HepG2 (cell line): ENCODE measurements at regions not wholly inside any gene's neighbourhood (a gene's known extent, or its start where the extent isn't known, plus 50 kb on each side); places are given as distances from the start of the nearest gene placed in this dataset.

Experiments used
- ATAC-seq: fragments of 200-7000 bp; cut with Tn5 transposase; 3 replicates; pipeline ENCODE4 v1.9.1; 2020; ENCODE audit warnings: mild to moderate bottlenecking, moderate library complexity
- BruUV-seq: library from RNA; stranded (reverse); fragments of 400-500 nt; replicated peaks from 2 replicates; lab custom pipeline; 2021; lab: Mats Ljungman, UMichigan
- CTCF ChIA-PET: fragments of 300-600 bp; formaldehyde crosslinking; extraction: SDS; loops from one replicate; lab custom pipeline; 2021; ENCODE audit warnings: low total read pairs, inconsistent platforms, low intra/inter-chr PET ratio; lab: Yijun Ruan, JAX
- POLR2A ChIA-PET: fragments of 350-600 bp; sonication (Branson Sonifier 250); formaldehyde crosslinking; loops from one replicate; lab custom pipeline; 2020; ENCODE audit warnings: antibody characterized with exemption, inconsistent platforms; lab: Yijun Ruan, JAX
- DNase-seq: peaks from one replicate; pipeline ENCODE4 v3.0.0-alpha.2; 2015; ENCODE audit warnings: low spot score
- FAIRE-seq: peaks from 3 replicates; lab custom pipeline; 2011; peaks lifted over from hg19 to GRCh38; lab: Jason Lieb, UNC
- H2AFZ ChIP-seq: one replicate; pipeline ENCODE4 v1.6.1; 2011; ENCODE audit warnings: low read length, inconsistent platforms
- H3K27ac ChIP-seq: fragments of 300-600 bp; 3 replicates; pipeline ENCODE4 v1.8.0; 2011; ENCODE audit warnings: mixed run types, mild to moderate bottlenecking, mixed read lengths, low read length, inconsistent platforms; ENCODE audit not compliant: insufficient read depth; ENCODE audit errors: extremely low read length
- H3K27me3 ChIP-seq, 2 experiments: fragments of 200-600 bp in 1 of 2; 2 replicates in 1 of 2; 3 replicates in 1 of 2; pipeline versions ENCODE4 v1.6.0 to v1.8.0; 2011; ENCODE audit warnings: low read length in 2 of 2, mild to moderate bottlenecking in 2 of 2, moderate library complexity in 2 of 2, inconsistent platforms in 1 of 2; ENCODE audit not compliant: insufficient read depth in 2 of 2, control insufficient read depth in 1 of 2
- H3K36me3 ChIP-seq, 2 experiments: fragments of 200-600 bp in 1 of 2; replicated peaks in 1 of 2; 2 replicates in 1 of 2; 3 replicates in 1 of 2; pipeline versions ENCODE4 v1.5.1 to v1.8.0; 2011; ENCODE audit warnings: low read length in 2 of 2, inconsistent platforms in 1 of 2; ENCODE audit not compliant: insufficient read depth in 2 of 2, control insufficient read depth in 1 of 2
- H3K4me1 ChIP-seq: 2 replicates; pipeline ENCODE4 v1.5.1; 2012; ENCODE audit warnings: low read length, inconsistent platforms; ENCODE audit not compliant: insufficient read depth
- H3K4me2 ChIP-seq: 2 replicates; pipeline ENCODE4 v1.6.0; 2011; ENCODE audit warnings: low read depth, low read length, inconsistent platforms
- H3K4me3 ChIP-seq, 3 experiments: fragments of 200-600 bp in 1 of 3; sonication (generic), shearing (Covaris generic) in 1 of 3; replicated peaks in 1 of 3; 2 replicates each; pipeline ENCODE4 v1.5.1; 2011 to 2016; ENCODE audit warnings: low read length in 3 of 3, inconsistent platforms in 2 of 3, low read depth in 2 of 3, mild to moderate bottlenecking in 2 of 3, control low read depth in 1 of 3, mixed read lengths in 1 of 3; ENCODE audit not compliant: insufficient read depth in 1 of 3
- H3K79me2 ChIP-seq: one replicate; pipeline ENCODE4 v1.6.1; 2011; ENCODE audit warnings: low read length, inconsistent platforms; ENCODE audit not compliant: insufficient read depth
- H3K9ac ChIP-seq: 2 replicates; pipeline ENCODE4 v1.6.0; 2011; ENCODE audit warnings: mild to moderate bottlenecking, low read depth, low read length, inconsistent platforms; ENCODE audit not compliant: insufficient read depth
- H3K9me3 ChIP-seq: 2 replicates; pipeline ENCODE4 v1.5.1; 2012; ENCODE audit warnings: mild to moderate bottlenecking, low read length
- H4K20me1 ChIP-seq: 2 replicates; pipeline ENCODE4 v1.6.0; 2011; ENCODE audit warnings: inconsistent platforms, mild to moderate bottlenecking, low read length, moderate library complexity; ENCODE audit not compliant: insufficient read depth
- ADNP ChIP-seq: sonication (generic); formaldehyde crosslinking; IDR thresholded peaks from 2 replicates; pipeline ENCODE4 v1.4.0; 2020; ENCODE audit warnings: missing genetic modification reagents
- FOXK2 ChIP-seq: fragments of 450-650 bp; IDR thresholded peaks from 2 replicates; pipeline ENCODE4 v1.6.1; 2016
- FOXM1 ChIP-seq: sonication (generic); formaldehyde crosslinking; IDR thresholded peaks from 2 replicates; pipeline ENCODE4 v1.5.0; 2020; ENCODE audit warnings: missing genetic modification reagents
- IRX3 ChIP-seq: sonication (generic); formaldehyde crosslinking; IDR thresholded peaks from 2 replicates; pipeline ENCODE4 v1.8.1; 2023; ENCODE audit warnings: mild to moderate bottlenecking, low read depth, missing genetic modification reagents, borderline replicate concordance
- MIXL1 ChIP-seq: IDR thresholded peaks from 2 replicates; pipeline ENCODE4 v1.6.1; 2016
- MLLT10 ChIP-seq: sonication (generic); formaldehyde crosslinking; IDR thresholded peaks from 2 replicates; pipeline ENCODE4 v1.4.0; 2020; ENCODE audit warnings: missing genetic modification reagents
- NR2F6 ChIP-seq, 2 experiments: IDR thresholded peaks; 2 replicates each; pipeline ENCODE4 v1.6.1; 2016; ENCODE audit warnings: antibody characterized with exemption in 1 of 2, mild to moderate bottlenecking in 1 of 2
- SPEN ChIP-seq: sonication (generic); formaldehyde crosslinking; IDR thresholded peaks from 2 replicates; pipeline ENCODE4 v1.5.1; 2020; ENCODE audit warnings: low read depth, mild to moderate bottlenecking, missing genetic modification reagents
- ZNF317 ChIP-seq: sonication (generic); formaldehyde crosslinking; IDR thresholded peaks from 2 replicates; pipeline ENCODE4 v1.5.0; 2020; ENCODE audit warnings: mild to moderate bottlenecking, missing genetic modification reagents
- WGBS: methylation state at CpG from one replicate; pipeline ENCODE4 v1.1.6; 2017; ENCODE audit warnings: low lambda C conversion rate; 5-methylcytosine and 5-hydroxymethylcytosine counted together
- in situ Hi-C: cut with HindIII; loops from 2 replicates; pipeline ENCODE4 v1.10.0; 2017; ENCODE audit warnings: low pct_unique_long_range_greater_than_20kb; ENCODE audit not compliant: extremely low pct_ligation_motif_present
- intact Hi-C: fragments of 100-400 bp; cut with micrococcal nuclease; formaldehyde crosslinking; loops from one replicate; pipeline ENCODE4 v1.10.0; 2022; ENCODE audit not compliant: unreplicated experiment
- TF ChIP-seq, protein P1 (sequence below): IDR thresholded peaks from 2 replicates; pipeline ENCODE4 v1.6.1; 2016; ENCODE audit warnings: control low read depth
- TF ChIP-seq, protein P2 (sequence below): sonication (generic); formaldehyde crosslinking; IDR thresholded peaks from 2 replicates; pipeline ENCODE4 v1.8.1; 2023; ENCODE audit warnings: missing genetic modification reagents, inconsistent platforms, borderline replicate concordance
- TF ChIP-seq, protein P3 (sequence below): sonication (generic); formaldehyde crosslinking; IDR thresholded peaks from 2 replicates; pipeline ENCODE4 v1.4.0; 2020; ENCODE audit warnings: mild to moderate bottlenecking, low read depth, missing genetic modification reagents
- TF ChIP-seq, protein P4 (sequence below): sonication (generic); formaldehyde crosslinking; IDR thresholded peaks from 2 replicates; pipeline ENCODE4 v1.9.0; 2021; ENCODE audit warnings: missing genetic modification reagents, mild to moderate bottlenecking, borderline replicate concordance
- TF ChIP-seq, protein P5 (sequence below), 2 experiments: IDR thresholded peaks; 2 replicates each; pipeline ENCODE4 v1.6.1; 2011 to 2012; ENCODE audit warnings: low read length in 2 of 2, borderline replicate concordance in 1 of 2, low read depth in 1 of 2, mild to moderate bottlenecking in 1 of 2, moderate library complexity in 1 of 2

DNA sequence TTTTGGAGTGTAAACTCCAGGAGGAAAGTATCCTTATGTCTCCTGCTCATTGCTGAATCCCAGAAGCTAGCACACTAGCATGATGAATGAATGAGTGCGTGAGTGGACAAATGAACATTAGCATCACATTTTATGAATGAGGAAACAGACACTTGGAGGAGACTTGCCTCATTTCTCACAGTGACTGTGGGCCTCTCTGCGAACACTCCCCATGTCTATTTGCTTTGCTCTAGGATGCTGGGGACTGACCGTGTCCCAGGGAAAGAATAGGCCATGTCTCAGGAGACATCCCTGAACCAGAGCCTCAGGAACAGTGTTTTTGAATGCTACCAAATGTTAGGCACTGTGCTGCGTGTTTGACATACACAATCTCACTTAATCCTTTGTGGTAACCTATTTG lies 140.9 kb downstream of the OMA1 start:
- no peaks in the 10 kb centered on the region for H3K9me3 ChIP-seq
- FAIRE-seq = no peak
- H4K20me1 ChIP-seq = no peaks in the 10 kb centered on the region
- DNase-seq = no peak
- in situ Hi-C loops = no loop called here
- TF ChIP-seq MIXL1 (no peak), ZNF317 (CRISPR knock-in tag) (no peak), ADNP (no peak), IRX3 (CRISPR knock-in tag) (no peak), MLLT10 (CRISPR knock-in tag) (no peak), FOXM1 (no peak), FOXK2 (no peak), NR2F6 (IDR thresholded peaks at IDR 0.05) (no peak), NR2F6 (CRISPR knock-in tag; IDR thresholded peaks at IDR 0.05) (no peak), SPEN (no peak)
- TF ChIP-seq, protein P1, sequence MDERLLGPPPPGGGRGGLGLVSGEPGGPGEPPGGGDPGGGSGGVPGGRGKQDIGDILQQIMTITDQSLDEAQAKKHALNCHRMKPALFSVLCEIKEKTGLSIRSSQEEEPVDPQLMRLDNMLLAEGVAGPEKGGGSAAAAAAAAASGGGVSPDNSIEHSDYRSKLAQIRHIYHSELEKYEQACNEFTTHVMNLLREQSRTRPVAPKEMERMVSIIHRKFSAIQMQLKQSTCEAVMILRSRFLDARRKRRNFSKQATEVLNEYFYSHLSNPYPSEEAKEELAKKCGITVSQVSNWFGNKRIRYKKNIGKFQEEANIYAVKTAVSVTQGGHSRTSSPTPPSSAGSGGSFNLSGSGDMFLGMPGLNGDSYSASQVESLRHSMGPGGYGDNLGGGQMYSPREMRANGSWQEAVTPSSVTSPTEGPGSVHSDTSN (CRISPR knock-in tag) = no peak
- TF ChIP-seq, protein P2, sequence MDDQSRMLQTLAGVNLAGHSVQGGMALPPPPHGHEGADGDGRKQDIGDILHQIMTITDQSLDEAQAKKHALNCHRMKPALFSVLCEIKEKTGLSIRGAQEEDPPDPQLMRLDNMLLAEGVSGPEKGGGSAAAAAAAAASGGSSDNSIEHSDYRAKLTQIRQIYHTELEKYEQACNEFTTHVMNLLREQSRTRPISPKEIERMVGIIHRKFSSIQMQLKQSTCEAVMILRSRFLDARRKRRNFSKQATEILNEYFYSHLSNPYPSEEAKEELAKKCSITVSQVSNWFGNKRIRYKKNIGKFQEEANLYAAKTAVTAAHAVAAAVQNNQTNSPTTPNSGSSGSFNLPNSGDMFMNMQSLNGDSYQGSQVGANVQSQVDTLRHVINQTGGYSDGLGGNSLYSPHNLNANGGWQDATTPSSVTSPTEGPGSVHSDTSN (CRISPR knock-in tag) = no peak
- TF ChIP-seq, protein P3, sequence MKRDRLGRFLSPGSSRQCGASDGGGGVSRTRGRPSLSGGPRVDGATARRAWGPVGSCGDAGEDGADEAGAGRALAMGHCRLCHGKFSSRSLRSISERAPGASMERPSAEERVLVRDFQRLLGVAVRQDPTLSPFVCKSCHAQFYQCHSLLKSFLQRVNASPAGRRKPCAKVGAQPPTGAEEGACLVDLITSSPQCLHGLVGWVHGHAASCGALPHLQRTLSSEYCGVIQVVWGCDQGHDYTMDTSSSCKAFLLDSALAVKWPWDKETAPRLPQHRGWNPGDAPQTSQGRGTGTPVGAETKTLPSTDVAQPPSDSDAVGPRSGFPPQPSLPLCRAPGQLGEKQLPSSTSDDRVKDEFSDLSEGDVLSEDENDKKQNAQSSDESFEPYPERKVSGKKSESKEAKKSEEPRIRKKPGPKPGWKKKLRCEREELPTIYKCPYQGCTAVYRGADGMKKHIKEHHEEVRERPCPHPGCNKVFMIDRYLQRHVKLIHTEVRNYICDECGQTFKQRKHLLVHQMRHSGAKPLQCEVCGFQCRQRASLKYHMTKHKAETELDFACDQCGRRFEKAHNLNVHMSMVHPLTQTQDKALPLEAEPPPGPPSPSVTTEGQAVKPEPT (CRISPR knock-in tag) = no peak
- TF ChIP-seq, protein P4, sequence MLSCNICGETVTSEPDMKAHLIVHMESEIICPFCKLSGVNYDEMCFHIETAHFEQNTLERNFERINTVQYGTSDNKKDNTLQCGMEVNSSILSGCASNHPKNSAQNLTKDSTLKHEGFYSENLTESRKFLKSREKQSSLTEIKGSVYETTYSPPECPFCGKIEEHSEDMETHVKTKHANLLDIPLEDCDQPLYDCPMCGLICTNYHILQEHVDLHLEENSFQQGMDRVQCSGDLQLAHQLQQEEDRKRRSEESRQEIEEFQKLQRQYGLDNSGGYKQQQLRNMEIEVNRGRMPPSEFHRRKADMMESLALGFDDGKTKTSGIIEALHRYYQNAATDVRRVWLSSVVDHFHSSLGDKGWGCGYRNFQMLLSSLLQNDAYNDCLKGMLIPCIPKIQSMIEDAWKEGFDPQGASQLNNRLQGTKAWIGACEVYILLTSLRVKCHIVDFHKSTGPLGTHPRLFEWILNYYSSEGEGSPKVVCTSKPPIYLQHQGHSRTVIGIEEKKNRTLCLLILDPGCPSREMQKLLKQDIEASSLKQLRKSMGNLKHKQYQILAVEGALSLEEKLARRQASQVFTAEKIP = no peak
- TF ChIP-seq, protein P5, sequence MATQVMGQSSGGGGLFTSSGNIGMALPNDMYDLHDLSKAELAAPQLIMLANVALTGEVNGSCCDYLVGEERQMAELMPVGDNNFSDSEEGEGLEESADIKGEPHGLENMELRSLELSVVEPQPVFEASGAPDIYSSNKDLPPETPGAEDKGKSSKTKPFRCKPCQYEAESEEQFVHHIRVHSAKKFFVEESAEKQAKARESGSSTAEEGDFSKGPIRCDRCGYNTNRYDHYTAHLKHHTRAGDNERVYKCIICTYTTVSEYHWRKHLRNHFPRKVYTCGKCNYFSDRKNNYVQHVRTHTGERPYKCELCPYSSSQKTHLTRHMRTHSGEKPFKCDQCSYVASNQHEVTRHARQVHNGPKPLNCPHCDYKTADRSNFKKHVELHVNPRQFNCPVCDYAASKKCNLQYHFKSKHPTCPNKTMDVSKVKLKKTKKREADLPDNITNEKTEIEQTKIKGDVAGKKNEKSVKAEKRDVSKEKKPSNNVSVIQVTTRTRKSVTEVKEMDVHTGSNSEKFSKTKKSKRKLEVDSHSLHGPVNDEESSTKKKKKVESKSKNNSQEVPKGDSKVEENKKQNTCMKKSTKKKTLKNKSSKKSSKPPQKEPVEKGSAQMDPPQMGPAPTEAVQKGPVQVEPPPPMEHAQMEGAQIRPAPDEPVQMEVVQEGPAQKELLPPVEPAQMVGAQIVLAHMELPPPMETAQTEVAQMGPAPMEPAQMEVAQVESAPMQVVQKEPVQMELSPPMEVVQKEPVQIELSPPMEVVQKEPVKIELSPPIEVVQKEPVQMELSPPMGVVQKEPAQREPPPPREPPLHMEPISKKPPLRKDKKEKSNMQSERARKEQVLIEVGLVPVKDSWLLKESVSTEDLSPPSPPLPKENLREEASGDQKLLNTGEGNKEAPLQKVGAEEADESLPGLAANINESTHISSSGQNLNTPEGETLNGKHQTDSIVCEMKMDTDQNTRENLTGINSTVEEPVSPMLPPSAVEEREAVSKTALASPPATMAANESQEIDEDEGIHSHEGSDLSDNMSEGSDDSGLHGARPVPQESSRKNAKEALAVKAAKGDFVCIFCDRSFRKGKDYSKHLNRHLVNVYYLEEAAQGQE (IDR thresholded peaks at IDR 0.05; ENCODE audit: borderline replicate concordance in 1 of 2, low read depth in 1 of 2, low read length in 2 of 2) = no peak
- H3K27ac ChIP-seq = no peak overlapping the region
- H3K79me2 ChIP-seq = no peaks in the 10 kb centered on the region
- intact Hi-C loops = no loop called here
- no peak overlapping the region for H3K4me3 ChIP-seq
- no peak overlapping the region for H2AFZ ChIP-seq
- no peak for ATAC-seq
- H3K27me3 ChIP-seq = no peaks in the 10 kb centered on the region
- ChIA-PET CTCF (no interaction called here), POLR2A (no interaction called here)
- no peaks in the 10 kb centered on the region for H3K36me3 ChIP-seq
- H3K9ac ChIP-seq = no peak overlapping the region
- no peak overlapping the region for H3K4me2 ChIP-seq
- BruUV-seq = no TSS peak
- H3K4me1 ChIP-seq = no peaks in the 10 kb centered on the region
- 64% methylated on average over 4 of the region's 4 CpGs for WGBS
